ENCODE measurements at regions not wholly inside any gene's neighbourhood (a gene's known extent, or its start where the extent isn't known, plus 50 kb on each side); places are given as distances from the start of the nearest gene placed in this dataset.
A peak's percentile ranks its signal among the peaks of the same experiment; 100 is the strongest.

- no peak for DNase-seq
These were observed 84.8 kb upstream of the PAX6 start for GRCh38 chr11:31895926-31896325.

DNA sequence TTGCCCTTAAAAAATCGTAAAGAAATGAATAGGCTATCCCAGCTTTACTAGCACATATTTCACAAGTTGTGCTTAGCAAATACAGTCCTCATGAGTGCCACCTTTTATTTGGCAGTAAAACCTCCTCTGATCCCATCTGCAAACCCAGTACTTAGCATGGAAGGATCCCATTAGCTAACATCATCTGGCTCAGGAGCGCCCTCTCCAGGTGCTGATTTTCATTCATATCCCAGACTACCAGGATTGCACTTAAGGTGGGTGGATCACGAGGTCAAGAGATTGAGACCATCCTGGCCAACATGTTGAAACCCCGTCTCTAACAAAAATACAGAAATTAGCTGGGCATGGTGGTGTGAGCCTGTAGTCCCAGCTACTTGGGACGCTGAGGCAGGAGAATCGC is 76.1 kb upstream of the PAX6 start:
- no peak for DNase-seq

DNA sequence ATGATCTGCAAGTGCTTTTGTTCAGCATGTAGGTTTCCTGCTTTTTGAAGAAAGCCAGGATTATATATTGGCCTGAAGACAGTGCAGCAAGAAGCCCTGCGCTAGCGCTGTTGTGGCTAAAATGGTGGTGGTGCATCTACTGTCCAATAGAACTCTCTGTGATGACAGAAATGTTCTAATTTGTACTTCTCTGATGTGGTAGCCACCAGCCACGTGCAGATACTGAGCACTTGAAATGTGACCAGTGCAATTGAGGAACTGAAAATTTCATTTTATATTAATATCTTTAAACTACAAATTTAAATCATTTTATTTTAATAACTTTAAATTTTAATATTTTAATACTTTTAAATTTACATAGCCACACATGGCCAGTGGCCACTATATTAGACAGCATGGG is 73.0 kb upstream of the PAX6 start:
- DNase-seq = no peak

GRCh38 chr11:31883435-31883834 is 72.3 kb upstream of the PAX6 start:
- no peak for DNase-seq

DNA sequence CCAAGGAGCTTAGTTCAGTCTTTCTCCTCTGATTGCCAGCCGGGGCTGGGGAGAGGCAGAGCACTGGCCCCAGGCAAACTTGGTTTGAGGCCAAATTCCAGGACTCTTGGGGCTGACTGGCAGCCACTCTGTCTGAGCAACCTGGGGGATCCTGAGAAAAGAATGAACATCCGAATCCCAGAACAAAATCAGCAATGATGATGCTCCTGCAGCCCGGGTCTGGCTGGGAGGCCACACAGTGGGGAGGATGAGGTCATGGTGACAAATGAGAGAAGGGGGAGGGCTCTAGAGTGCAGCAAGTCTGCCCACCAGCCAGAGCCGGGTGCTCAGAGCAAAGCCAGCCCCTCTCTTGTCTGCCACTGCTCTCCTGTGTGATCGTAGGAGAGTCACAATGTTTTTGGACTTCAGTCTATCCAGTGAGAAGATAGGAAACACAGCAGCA is 71.8 kb upstream of the PAX6 start:
- DNase-seq = no peak

DNA sequence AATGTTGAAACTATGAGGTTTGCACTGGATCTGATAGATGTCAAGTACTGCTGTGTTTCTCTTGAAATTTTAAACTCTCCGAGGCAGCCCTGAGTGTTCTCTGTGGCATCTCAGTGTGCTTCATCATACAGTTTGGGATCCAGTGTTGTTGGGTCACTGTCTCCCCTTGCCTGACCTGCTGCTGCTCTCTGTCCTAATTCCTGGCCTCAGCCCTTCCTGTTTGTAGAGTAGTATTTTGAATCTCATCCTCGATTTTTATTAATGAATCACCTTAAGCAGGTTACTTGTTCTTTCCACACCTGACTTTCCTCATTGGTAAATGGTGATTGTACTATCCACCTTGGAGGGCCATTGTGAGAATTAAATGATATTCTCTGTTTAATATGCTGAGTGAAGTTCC is 70.7 kb upstream of the PAX6 start:
- no peak for DNase-seq

DNA sequence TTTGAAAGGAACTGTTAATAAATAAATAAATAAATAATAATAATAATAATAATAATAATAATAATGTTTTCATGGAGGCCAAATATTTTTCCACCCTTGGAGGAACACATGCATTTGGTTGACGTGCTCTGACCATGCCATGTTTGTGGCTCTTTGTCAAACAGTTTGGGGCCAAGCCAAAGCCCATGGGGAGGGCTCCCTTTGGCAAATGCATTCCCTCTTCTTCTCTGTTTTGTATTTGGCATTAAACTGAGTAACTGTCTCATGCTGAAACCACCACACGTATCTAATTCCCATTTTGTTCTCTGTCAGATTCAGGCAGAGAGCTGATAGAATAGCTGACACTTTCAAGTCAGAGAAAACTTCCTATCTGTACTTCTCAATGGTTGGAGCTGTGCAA is 68.6 kb upstream of the PAX6 start:
- no peak for DNase-seq

DNA sequence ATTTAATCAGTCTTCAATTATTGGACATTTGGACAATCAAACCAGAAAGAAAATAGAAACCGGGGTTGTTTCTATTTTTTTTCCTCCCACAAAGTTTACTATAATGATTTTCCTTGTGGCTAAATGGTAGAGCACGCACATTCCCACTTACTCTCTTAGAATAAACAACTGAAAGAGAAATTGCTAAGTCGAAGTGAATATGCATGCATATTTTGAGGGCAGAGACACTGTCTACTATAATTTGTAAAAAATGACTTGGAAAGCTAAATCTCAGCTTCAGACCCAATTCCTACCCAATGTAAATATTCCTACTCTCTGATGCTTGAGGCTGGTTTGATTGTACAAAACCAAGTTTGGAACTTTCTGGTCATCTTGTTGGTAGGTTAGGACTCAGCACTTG is 66.7 kb upstream of the PAX6 start:
- no peak for DNase-seq

DNA sequence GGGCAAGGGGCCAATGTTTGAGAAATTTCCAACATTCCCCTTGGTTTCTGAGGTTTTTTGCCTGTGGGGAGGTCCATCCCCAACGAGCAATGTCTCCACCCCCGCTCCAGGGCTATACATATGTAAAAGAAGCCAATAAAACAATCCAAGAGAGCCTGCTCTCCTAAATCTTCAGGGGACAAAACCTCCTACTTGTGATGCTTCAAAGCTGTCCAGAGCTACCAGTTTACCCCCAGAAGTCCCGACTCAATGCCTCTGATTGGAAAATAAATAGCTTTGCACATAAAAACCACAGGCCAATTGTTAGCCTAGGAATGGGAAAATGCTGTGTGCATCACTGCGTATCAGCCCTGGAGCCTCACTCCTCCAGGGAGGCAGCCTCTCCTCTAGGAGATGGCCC is 66.0 kb upstream of the PAX6 start:
- DNase-seq = no peak

- DNase-seq = no peak
These were observed 64.9 kb upstream of the PAX6 start for GRCh38 chr11:31875866-31876560.

- DNase-seq = no peak
These were observed 63.6 kb upstream of the PAX6 start for GRCh38 chr11:31874631-31875191.

DNA sequence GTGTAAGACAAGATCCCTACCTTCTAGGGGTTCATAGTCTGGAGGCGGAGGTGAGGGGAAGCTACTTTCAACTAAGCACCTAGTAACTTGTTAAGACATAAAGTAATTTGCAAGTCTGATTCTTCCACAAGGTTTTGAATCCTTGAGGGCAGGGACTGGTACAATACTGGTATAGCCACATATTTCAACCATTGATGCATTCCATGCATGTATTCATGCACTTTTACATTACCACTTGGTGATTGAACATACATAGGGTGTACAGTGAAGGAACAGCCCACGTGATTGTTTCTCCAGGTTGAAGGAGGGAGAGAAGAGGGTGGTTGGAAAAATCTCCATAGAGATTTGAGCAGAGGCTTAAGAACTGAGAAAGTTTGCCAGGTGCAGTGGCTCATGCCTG is 62.0 kb upstream of the PAX6 start:
- no peak for DNase-seq

DNA sequence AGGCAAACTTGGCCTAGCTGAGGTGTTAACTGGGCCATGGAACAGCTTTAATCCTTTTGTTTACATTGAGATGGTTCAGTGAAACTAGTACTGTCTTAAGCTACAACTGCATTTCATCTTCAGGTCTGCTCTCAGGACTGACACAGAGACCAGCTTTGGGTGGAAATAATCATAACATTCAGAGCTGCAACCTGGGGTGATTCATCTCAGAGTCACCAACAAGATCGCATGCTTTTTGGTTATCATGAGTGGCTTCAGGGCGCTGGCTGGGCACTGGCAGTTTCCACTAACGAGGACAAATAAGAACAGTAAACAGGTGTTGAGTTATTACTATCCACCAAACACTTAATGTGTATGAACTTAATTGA is 60.9 kb upstream of the PAX6 start:
- no peak for DNase-seq

DNA sequence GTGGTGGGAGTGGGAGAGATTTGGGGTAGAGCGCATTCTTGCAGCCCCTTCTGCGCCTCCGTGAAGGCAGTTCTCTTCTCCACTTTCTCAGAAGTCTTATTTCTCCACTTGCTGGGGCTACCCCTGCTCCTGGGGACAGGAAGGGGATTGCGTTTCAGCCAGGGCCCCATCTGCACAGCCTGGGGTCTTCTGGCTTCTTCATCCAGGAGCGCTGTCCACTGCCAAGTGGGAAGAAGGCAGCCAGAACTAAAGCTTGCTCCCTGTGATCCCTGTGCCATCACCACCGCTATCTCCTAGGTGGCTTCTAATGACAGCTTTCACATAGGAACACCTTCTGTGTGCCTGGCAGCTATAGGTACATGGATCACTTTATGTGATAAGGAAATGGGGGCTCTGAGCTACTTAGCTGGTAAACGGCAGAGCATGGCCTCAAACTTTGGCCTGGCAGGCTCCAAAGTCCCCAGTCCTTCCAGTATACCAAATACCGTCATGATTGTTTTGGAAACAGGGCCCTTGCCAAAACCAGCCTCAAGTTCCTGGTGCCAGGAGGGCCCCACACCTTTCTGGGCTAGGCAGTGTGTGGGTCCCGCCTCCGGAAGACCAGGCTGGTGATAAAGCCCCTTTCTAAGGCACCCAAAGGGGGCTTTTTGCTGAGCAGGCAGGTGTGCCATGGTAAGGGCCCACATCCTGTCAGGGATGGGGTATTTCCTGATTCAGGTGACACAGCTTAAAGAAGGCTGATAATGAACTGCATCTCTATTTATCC is 60.4 kb upstream of the PAX6 start:
- DNase-seq = no peak

- DNase-seq = peak in 1 of 2 donors; percentile 5
These were observed 59.6 kb upstream of the PAX6 start for GRCh38 chr11:31870609-31871309.

- DNase-seq = no peak
These were observed 58.9 kb upstream of the PAX6 start for GRCh38 chr11:31869986-31870385.

- DNase-seq = no peak
These were observed 54.6 kb upstream of the PAX6 start for GRCh38 chr11:31865606-31866300.

- no peak for DNase-seq
These were observed 52.2 kb upstream of the PAX6 start for GRCh38 chr11:31863170-31863832.

DNA sequence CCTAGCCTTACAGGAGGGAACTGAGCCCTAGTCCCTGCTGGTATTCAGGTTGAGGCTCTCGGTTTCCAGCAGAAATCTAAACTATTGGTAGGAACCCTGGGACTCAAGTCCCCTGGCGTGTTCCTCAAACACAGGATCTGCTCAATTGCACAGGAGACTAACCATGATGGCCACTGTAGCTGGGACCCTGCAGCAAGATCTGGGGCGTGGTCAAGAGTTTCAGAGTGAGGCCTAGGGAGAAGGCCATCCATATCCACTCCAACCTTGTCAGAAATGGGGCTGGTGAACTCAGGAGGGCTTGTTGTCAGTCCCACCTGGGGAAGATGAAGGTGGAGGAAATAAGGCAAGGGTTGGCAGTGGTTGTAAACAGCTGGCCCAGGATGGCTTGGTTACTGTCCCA is 49.9 kb upstream of the PAX6 start:
- DNase-seq = no peak

All from CD4-positive, alpha-beta T cell treated with Interleukin-1 beta for 1 hour (primary cell).